Cardiac muscle cell (in vitro differentiated cells and primary cell): ENCODE measurements at regions not wholly inside any gene's neighbourhood (a gene's known extent, or its start where the extent isn't known, plus 50 kb on each side); places are given as distances from the start of the nearest gene placed in this dataset.

Experiments
- DNase-seq, 2 donors: peaks; one replicate each; pipeline versions ENCODE4 v3.0.0 to v3.0.0-alpha.2; 2010 to 2017; ENCODE audit warnings: low read depth in 1 of 2, low spot score in 1 of 2
- H3K27ac ChIP-seq: fragments of 200-600 bp; sonication (generic); 2 replicates; pipeline ENCODE4 v1.5.1; 2016
- H3K27me3 ChIP-seq: fragments of 200-600 bp; sonication (generic); 2 replicates; pipeline ENCODE4 v1.6.0; 2016; ENCODE audit warnings: control low read depth
- H3K36me3 ChIP-seq: fragments of 200-600 bp; sonication (generic); 2 replicates; pipeline ENCODE4 v1.5.1; 2016; ENCODE audit warnings: control low read depth
- H3K4me1 ChIP-seq: fragments of 200-600 bp; sonication (generic); 2 replicates; pipeline ENCODE4 v1.8.1; 2017; ENCODE audit warnings: low read depth, mild to moderate bottlenecking, mixed run types
- H3K4me3 ChIP-seq: fragments of 200-600 bp; sonication (generic); 2 replicates; pipeline ENCODE4 v1.5.1; 2016; ENCODE audit warnings: mild to moderate bottlenecking
- H3K9me3 ChIP-seq: fragments of 200-600 bp; sonication (generic); 2 replicates; pipeline ENCODE4 v1.5.1; 2017; ENCODE audit warnings: low read depth, mild to moderate bottlenecking, control low read depth
- CTCF ChIP-seq: IDR thresholded peaks from 2 replicates; pipeline ENCODE4 v1.5.1; 2012; ENCODE audit warnings: low read depth, mild to moderate bottlenecking, low read length

- no peak for TF ChIP-seq CTCF
- H3K27ac ChIP-seq: no peak overlapping the region
- no peaks in the 10 kb centered on the region for H3K36me3 ChIP-seq
- no peak for DNase-seq
- no peak overlapping the region for H3K4me3 ChIP-seq
- H3K27me3 ChIP-seq: no peaks in the 10 kb centered on the region
- H3K9me3 ChIP-seq: no peaks in the 10 kb centered on the region
- H3K4me1 ChIP-seq: no peaks in the 10 kb centered on the region
Measured at GRCh38 chr17:52504081-52504480, 345.6 kb upstream of the CA10 start.

- H3K9me3 ChIP-seq: no peaks in the 10 kb centered on the region
- H3K36me3 ChIP-seq: no peaks in the 10 kb centered on the region
- H3K4me3 ChIP-seq: no peak overlapping the region
- H3K27ac ChIP-seq: no peak overlapping the region
- no peaks in the 10 kb centered on the region for H3K27me3 ChIP-seq
- TF ChIP-seq CTCF: no peak
- no peaks in the 10 kb centered on the region for H3K4me1 ChIP-seq
- DNase-seq: no peak
Measured at GRCh38 chr17:52495646-52496045, 337.1 kb upstream of the CA10 start.

GRCh38 chr17:52482271-52482670 is 323.8 kb upstream of the CA10 start:
- no peak for DNase-seq
- TF ChIP-seq CTCF: no peak
- no peaks in the 10 kb centered on the region for H3K4me1 ChIP-seq
- no peak overlapping the region for H3K4me3 ChIP-seq
- no peaks in the 10 kb centered on the region for H3K36me3 ChIP-seq
- no peaks in the 10 kb centered on the region for H3K9me3 ChIP-seq
- H3K27me3 ChIP-seq: no peaks in the 10 kb centered on the region
- H3K27ac ChIP-seq: no peak overlapping the region

GRCh38 chr17:52477824-52478699 is 319.5 kb upstream of the CA10 start:
- Histone ChIP-seq H3K4me3 (no peak overlapping the region), H3K36me3 (no peaks in the 10 kb centered on the region), H3K27me3 (no peaks in the 10 kb centered on the region), H3K9me3 (no peaks in the 10 kb centered on the region), H3K27ac (no peak overlapping the region), H3K4me1 (no peaks in the 10 kb centered on the region)
- DNase-seq: no peak
- no peak for TF ChIP-seq CTCF

GRCh38 chr17:52476638-52477313 is 318.3 kb upstream of the CA10 start:
- TF ChIP-seq CTCF: no peak
- no peak for DNase-seq
- no peaks in the 10 kb centered on the region for H3K36me3 ChIP-seq
- H3K4me3 ChIP-seq: no peak overlapping the region
- H3K27ac ChIP-seq: no peak overlapping the region
- no peaks in the 10 kb centered on the region for H3K4me1 ChIP-seq
- no peaks in the 10 kb centered on the region for H3K27me3 ChIP-seq
- no peaks in the 10 kb centered on the region for H3K9me3 ChIP-seq
